ENCODE measurements at regions not wholly inside any gene's neighbourhood (a gene's known extent, or its start where the extent isn't known, plus 50 kb on each side); places are given as distances from the start of the nearest gene placed in this dataset.

GRCh38 chr1:176285996-176286395 lies 78.9 kb upstream of the COP1 start:
- DNase-seq (ENCODE audit: insufficient read length, low spot score) (no peak), FAIRE-seq (no peak)
- TF ChIP-seq CTCF (IDR thresholded peaks at IDR 0.05; ENCODE audit: insufficient read depth, missing control alignments): no peak

- no peak for TF ChIP-seq CTCF (IDR thresholded peaks at IDR 0.05; ENCODE audit: insufficient read depth, missing control alignments)
- no peak for DNase-seq (ENCODE audit: insufficient read length, low spot score)
- no peak for FAIRE-seq
Measured at GRCh38 chr1:176271572-176271971, 64.5 kb upstream of the COP1 start.
